Stimulated activated CD4-positive, alpha-beta T cell treated with anti-CD3 and anti-CD28 coated beads, Interleukin-15, amount 100 ng/mL, for 1 hour (primary cell): ENCODE measurements at regions not wholly inside any gene's neighbourhood (a gene's known extent, or its start where the extent isn't known, plus 50 kb on each side); places are given as distances from the start of the nearest gene placed in this dataset.

Experiments used
- DNase-seq, 2 donors: peaks; one replicate each; pipeline ENCODE4 v3.0.0-alpha.2; 2020; ENCODE audit warnings: low read depth in 1 of 2, low spot score in 1 of 2

- DNase-seq = no peak
These were observed 389.5 kb downstream of the KIF4B start for GRCh38 chr5:155402927-155403640.

DNA sequence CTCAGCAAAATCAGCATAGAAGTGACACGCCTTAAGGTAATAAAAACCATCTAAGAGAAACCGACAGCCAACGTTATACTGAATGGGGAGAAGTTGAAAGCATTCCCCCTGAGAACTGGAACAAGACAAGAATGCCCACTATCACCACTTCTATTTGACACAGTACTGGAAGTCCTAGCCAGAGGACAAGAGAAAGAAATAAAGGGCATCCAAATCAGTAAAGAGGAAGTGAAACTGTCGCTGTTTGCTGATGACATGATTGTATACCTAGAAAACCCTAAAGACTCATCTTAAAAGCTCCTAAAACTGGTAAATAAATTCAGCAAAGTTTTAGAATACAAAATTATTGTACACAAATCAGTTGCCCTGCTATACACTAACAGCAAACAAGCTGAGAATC, 393.3 kb downstream of the KIF4B start:
- DNase-seq = no peak

- DNase-seq = no peak
These were observed 394.9 kb downstream of the KIF4B start for GRCh38 chr5:155408465-155408864.

- no peak for DNase-seq
These were observed 403.2 kb downstream of the KIF4B start for GRCh38 chr5:155416765-155417164.

DNA sequence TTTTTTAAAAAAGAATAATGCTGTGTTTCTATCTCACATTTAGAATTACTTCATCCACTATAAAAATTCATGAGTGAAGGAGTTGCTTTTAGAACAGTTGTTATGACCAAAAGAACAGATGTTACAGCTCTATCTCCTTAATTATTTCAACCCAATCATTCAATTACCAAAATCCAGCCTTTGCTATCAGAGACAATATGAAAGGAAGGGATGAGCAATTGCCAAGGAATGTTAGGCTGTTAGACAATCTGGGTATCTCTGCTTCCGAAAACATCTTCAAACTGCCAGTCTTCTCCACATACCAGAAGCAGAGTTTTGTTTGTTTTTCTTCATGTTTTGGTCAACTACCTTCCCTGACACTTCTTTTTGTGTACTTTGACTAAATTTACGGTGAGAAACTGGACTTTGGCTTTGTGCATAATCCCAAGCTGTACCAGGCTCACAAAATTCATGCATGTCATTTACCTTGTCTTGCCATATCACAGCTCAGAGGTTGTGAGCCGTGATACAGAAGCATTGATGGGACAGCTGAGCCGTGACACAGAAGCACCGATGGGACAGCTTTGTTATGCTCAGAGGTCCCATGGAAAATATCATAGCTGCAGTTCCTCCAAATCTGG, 405.5 kb downstream of the KIF4B start:
- no peak for DNase-seq

DNA sequence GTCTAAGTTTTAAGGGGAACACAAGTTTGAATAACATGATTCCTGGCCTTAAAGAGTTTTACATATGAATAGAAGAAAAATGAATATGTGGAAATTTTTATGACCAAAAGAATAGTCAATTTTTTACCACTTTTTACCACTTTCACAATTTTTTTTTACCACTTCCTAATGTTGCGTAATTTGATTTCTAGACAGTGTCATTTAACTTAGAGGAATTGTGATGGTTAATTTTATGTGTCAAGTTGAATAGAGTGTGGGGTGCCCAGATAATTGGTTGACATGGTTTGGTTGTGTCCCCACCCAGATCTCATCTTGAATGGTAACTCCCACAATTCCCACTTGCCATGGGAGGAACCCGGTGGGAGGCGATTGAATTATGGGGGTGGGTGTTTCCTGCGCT, 416.6 kb downstream of the KIF4B start:
- DNase-seq = no peak

GRCh38 chr5:155434267-155434666, 420.7 kb downstream of the KIF4B start:
- DNase-seq = no peak

GRCh38 chr5:155434681-155435080, 421.1 kb downstream of the KIF4B start:
- DNase-seq = no peak

DNA sequence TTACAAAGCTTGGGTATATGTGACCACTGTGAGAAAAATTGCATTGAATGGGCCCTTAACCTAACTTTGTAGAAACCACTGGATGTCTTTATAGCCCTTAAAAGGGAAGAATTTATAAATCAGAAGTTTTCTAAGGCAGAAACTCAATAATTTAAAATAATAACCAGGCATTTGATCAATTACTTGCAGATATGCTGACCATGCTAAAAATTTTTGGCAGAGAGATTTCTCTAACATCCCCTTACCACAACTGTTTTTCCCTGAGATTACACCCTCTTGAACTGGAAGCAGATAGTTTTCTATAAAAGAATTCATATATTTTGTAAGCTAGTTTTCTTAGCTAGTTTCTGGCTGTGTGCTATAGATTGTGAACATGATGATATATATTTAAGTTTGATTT, 428.3 kb downstream of the KIF4B start:
- no peak for DNase-seq

- no peak for DNase-seq
These were observed 437.6 kb downstream of the KIF4B start for GRCh38 chr5:155451106-155451505.

GRCh38 chr5:155455791-155456514, 442.4 kb downstream of the KIF4B start:
- no peak for DNase-seq

DNA sequence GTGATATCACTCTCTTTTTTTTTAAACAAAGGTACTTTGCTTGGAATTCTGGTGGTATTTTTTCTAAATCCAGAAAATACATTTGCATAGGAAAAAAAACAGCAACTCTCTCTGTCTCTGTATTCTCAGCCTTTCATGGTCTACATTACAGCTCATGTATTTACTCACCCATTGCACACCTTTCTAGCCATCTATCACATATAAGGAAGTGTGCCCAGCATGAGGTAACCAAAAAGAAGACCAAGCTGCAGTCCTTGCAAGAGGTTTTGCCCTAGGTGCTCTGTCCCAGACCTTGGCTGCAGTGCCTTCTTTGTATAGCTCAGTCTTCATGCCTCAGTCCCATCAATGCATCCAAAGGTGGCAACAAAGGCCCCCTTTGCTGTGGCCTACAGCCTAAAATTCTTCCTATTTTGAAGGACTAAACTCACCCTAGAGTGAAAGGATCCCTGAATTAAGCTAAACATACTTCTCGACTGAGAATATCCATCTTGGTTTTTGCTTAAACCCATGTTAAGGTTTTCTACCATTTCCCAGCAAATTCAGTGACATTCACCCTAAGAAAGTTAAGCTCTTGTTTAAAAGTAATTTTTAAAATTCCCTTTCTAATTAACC, 446.4 kb downstream of the KIF4B start:
- no peak for DNase-seq

DNA sequence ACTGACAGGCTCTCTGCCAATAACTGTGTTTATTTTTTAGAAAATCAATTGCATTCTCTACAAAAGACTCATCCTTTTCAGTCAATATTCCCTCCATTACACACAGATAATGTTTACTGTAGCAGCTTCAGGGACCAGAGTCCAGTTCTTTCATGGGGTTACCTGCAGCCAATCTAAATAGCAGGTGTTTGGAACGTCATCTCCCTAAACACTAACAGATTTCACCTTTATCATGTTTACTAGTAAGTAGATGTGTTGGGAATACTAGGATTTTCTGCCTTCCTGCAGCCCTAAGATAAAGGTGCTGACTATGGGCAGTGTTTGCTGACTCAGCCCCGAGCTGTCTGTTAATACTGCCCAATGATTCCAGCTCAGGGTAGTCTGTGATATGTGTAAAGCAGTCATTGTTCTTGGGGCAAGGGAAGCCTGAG, 447.0 kb downstream of the KIF4B start:
- no peak for DNase-seq

- no peak for DNase-seq
These were observed 447.7 kb downstream of the KIF4B start for GRCh38 chr5:155461304-155461703.

- no peak for DNase-seq
These were observed 453.3 kb downstream of the KIF4B start for GRCh38 chr5:155466851-155467250.

DNA sequence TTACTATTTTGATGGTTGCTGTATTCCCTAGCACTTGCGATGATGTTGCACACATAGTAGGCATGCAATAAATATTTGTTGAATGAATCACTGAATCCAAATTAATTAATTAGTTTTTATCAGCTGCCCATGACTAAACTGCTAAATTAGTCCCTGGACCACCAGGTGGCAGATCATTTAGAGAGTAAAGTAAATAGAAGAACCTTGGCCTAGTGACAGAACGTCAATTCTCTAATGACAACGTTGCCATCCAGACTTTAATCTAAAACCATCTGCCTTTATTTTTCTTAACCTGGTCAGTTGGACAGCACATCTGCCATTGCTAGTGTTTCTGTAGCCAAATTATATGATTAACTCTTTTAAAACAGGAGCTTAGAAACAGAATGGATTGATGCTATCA, 457.5 kb downstream of the KIF4B start:
- no peak for DNase-seq

DNA sequence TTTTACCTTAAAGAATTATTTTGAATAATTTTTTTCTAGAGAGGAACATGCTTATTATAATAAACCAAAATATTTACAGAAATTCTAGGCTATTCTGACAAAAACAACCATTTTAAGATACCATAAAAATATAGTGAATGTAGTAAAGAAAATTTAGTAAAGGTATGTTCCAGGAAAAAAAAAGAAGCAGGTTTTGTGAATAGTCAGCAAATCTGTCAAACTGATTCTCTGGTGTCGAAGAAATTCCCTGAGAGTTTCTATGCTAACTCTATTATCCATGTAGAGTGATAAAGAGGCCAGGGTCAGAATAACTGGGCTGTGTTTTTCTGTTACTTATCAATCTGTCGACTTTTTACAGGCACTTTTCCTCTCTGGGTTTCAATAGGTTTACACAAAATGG, 459.2 kb downstream of the KIF4B start:
- no peak for DNase-seq

DNA sequence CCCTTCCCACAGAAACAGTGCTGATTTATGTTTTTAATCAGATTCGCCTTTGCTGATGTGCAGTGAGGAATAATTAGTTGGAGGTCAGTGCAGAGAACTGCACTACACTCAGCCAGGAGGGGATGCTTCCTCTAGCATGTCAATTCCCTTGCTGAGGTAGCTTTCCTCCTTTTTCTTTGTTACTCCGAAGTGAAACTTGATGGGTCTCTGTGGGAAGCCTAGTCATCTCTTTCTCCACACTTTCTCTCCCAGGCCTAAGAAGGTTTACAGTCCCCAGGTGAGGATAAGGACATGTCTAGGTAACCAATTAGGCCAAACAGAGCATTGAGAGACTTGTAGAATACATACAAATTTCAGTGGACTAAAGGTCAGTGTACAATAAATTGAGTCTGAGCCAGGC, 461.8 kb downstream of the KIF4B start:
- no peak for DNase-seq

- DNase-seq = no peak
These were observed 467.2 kb downstream of the KIF4B start for GRCh38 chr5:155480731-155481131.

DNA sequence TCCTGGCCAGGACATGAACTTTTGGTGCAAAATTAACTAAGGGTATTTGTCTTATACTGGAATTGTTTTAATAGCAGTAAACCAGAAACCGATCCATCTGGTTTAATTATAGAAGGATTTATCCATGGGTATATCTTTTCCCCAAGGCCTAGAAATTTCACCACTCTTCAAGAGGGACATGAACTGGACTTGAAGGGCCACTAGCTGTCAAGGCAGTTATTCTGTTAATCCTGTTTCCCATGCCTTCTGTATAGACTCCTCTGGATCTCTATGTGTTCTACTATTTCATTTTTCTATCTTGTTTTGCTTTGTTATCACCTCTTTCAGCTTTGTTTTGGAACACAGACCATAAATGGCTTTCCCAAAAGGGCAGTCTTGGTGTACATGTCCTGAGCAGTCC, 467.6 kb downstream of the KIF4B start:
- no peak for DNase-seq

GRCh38 chr5:155482428-155482827, 468.9 kb downstream of the KIF4B start:
- no peak for DNase-seq

GRCh38 chr5:155485386-155485785, 471.8 kb downstream of the KIF4B start:
- no peak for DNase-seq
